ENCODE measurements at regions not wholly inside any gene's neighbourhood (a gene's known extent, or its start where the extent isn't known, plus 50 kb on each side); places are given as distances from the start of the nearest gene placed in this dataset.

GRCh38 chr10:107971411-107971810 lies 806.9 kb upstream of the SORCS1 start:
- TF ChIP-seq CTCF (IDR thresholded peaks at IDR 0.05) (no peak), POLR2A (IDR thresholded peaks at IDR 0.05; ENCODE audit: low read depth) (no peak), POLR2AphosphoS5 (IDR thresholded peaks at IDR 0.05) (no peak), EP300 (IDR thresholded peaks at IDR 0.05) (no peak)
